ENCODE measurements at regions not wholly inside any gene's neighbourhood (a gene's known extent, or its start where the extent isn't known, plus 50 kb on each side); places are given as distances from the start of the nearest gene placed in this dataset.

- TF ChIP-seq GATA2 (IDR thresholded peaks at IDR 0.05; ENCODE audit: low read depth, low read length), result no peak
Observed at GRCh38 chr2:58377181-58377580, 136.1 kb upstream of the FANCL start.

DNA sequence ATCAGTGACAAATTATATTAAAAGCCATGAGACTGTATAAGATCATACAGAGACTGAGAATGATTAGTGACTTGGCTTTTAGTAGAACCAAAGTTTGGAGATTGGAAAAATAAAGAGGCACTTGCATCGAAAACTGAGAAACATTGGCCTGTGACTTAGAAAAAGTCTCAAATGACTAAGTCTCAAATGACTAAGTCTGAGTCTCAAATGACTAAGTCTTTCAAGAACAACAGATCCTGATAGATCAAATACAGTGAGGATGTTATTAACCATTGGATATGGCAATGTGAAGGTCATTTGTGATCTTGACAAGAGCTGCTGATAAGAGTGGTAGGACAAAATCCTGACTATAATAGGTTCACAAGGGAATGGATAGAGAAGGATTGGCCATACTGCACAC, 135.5 kb upstream of the FANCL start:
- TF ChIP-seq GATA3 (IDR thresholded peaks at IDR 0.05; ENCODE audit: low read depth, low read length), result no peak
- TF ChIP-seq GATA2 (IDR thresholded peaks at IDR 0.05; ENCODE audit: low read depth, low read length), result no peak

GRCh38 chr2:58369594-58369993, 128.5 kb upstream of the FANCL start:
- TF ChIP-seq GATA3 (IDR thresholded peaks at IDR 0.05; ENCODE audit: low read depth, low read length) (no peak), GATA2 (IDR thresholded peaks at IDR 0.05; ENCODE audit: low read depth, low read length) (no peak)

DNA sequence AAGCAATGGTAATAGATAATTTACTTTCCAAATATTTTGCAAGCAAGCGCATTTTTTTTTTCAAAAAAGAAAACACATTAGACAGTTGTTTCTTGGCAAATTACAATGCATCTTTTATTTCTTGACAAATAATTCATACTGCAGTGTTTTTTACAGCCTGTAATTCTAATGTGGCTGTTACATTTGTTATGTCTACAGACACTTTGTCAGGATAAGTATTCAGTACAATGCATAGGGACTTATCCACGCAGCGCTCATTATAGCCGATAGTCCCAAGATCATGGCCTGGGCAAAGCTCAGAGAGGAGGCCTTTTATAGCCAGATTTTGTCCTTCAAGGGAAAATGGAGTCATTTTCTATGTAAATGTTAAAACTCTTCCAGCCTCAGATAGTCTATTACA, 123.0 kb upstream of the FANCL start:
- TF ChIP-seq GATA2 (IDR thresholded peaks at IDR 0.05; ENCODE audit: low read depth, low read length) (no peak), GATA3 (IDR thresholded peaks at IDR 0.05; ENCODE audit: low read depth, low read length) (no peak)

DNA sequence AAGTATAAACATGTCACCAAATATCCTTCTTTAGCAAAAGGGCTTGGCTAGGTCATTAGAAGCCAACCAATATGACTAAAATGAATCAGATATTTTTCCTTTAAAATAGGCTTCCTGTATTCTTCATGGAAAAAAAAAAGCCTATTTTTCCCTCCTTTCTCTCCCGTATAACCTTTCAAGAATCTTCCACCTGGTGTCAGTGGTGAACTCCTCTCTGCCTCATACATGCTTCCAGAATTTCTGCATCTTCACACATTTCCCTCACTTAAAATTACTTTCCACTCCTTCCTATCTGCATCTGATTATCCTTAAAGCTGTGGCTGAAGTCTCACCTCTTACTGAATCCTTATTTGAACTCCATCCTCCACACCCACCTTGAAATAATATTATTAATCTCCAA, 116.9 kb upstream of the FANCL start:
- TF ChIP-seq GATA2 (IDR thresholded peaks at IDR 0.05; ENCODE audit: low read depth, low read length) (no peak), GATA3 (IDR thresholded peaks at IDR 0.05; ENCODE audit: low read depth, low read length) (no peak)

DNA sequence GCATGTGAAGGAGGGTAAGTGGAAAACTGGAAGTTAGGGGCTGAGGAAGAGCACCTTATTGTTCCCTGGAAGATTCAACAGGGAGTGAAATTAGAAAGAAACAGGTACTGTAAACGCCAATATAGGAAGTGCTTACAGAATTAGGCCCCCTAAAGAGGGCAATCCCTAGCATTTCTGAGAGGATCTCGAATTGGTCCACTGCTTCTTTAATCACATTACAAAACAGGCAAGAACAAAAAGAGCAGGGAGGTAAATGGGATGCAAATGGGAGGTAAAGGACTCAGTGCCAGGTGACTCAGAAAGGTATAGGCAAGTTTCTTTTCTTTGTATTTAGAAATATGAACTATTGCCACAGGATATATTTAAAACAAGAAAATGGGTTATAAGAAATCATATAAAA, 116.4 kb upstream of the FANCL start:
- TF ChIP-seq GATA3 (IDR thresholded peaks at IDR 0.05; ENCODE audit: low read depth, low read length), result no peak
- TF ChIP-seq GATA2 (IDR thresholded peaks at IDR 0.05; ENCODE audit: low read depth, low read length), result no peak

GRCh38 chr2:58354230-58354629, 113.1 kb upstream of the FANCL start:
- no peak for TF ChIP-seq GATA2 (IDR thresholded peaks at IDR 0.05; ENCODE audit: low read depth, low read length)
- no peak for TF ChIP-seq GATA3 (IDR thresholded peaks at IDR 0.05; ENCODE audit: low read depth, low read length)

DNA sequence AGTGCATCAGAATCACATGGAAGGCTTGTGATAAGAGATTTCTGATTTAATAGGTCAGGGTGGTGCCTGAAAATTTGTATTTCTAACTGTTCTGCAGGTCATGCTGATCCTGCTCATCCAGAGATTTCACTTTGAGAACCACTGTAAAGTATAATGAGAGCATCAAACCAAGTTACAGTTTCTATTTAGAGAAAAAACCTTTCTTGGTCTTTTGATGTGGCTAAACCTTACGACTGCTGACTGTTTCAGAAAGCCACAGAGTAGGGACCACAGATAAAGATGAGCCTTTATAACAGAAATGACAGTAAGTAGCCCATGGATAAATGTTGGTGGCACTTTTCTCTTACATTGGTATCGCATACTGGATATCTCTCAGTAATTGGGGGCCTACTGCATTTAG, 109.4 kb upstream of the FANCL start:
- no peak for TF ChIP-seq GATA3 (IDR thresholded peaks at IDR 0.05; ENCODE audit: low read depth, low read length)
- no peak for TF ChIP-seq GATA2 (IDR thresholded peaks at IDR 0.05; ENCODE audit: low read depth, low read length)

DNA sequence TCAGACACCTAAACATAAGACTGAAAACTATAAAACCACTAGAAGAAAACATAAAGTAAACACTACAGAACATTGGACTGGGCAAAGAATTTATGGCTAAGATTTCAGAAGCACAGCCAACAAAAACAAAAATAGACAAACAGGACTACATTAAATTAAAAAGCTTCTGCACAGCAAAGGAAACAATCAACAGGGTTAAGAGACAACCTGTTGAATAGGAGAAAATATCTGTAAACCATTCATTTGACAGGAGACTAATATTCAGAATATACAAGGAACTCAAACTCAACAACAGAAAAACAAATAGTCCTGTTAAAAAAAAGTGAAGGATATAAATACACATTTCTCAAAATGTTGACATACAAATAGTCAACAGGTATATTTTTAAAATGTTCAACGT, 106.7 kb upstream of the FANCL start:
- TF ChIP-seq GATA3 (IDR thresholded peaks at IDR 0.05; ENCODE audit: low read depth, low read length) (no peak), GATA2 (IDR thresholded peaks at IDR 0.05; ENCODE audit: low read depth, low read length) (no peak)

GRCh38 chr2:58341047-58341446, 99.9 kb upstream of the FANCL start:
- TF ChIP-seq GATA3 (IDR thresholded peaks at IDR 0.05; ENCODE audit: low read depth, low read length) (no peak), GATA2 (IDR thresholded peaks at IDR 0.05; ENCODE audit: low read depth, low read length) (no peak)

DNA sequence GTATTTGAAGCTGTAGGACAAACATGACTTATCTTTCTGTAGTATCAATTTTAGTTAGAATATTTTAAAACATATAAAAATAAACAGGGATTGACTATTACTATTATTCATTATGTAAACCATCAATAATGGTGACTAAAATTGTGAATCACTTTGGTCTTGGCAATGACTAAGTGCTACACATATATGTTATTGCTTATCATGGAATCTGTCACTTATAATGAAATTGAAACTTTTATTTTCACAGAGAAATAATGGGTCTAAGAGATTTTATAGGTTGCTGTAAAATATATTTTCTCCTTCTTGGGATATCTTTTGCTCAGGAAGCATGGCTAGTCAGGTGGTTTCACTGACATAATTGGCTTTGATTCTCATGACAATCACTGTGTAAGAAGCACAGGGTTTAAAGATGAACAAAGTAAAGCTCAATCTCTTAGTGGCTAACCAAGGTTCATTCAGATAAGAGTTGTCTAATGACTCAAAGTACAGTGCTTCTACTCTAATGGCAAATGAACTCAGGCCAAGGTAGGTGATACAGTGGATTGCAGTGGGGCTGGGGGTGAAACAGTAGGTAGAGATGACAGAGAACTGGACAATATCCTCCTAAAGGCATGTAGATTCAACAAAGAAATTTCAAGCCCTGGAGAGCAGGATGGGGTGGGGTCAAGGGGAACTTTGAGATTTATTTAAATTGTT, 98.6 kb upstream of the FANCL start:
- no peak for TF ChIP-seq GATA3 (IDR thresholded peaks at IDR 0.05; ENCODE audit: low read depth, low read length)
- no peak for TF ChIP-seq GATA2 (IDR thresholded peaks at IDR 0.05; ENCODE audit: low read depth, low read length)

DNA sequence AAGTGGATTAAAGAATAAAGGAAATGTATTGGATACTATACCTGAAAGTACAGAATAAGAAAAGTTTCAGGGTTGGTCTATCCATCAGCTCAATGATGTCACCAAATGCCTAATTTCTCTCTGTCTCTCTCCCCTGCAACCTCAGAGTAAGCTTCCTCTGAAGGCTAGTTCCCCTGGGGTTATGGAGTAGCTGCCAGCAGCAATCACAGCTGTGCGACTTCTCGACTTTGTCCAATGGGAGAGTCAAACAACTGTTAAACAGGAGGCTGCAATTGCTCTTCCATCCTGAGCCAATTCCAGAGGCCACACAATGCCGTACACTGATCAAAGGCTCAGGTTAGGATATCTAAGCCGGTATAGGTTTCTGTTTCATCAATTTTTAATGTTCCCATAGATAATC, 95.3 kb upstream of the FANCL start:
- no peak for TF ChIP-seq GATA3 (IDR thresholded peaks at IDR 0.05; ENCODE audit: low read depth, low read length)

- TF ChIP-seq GATA3 (IDR thresholded peaks at IDR 0.05; ENCODE audit: low read depth, low read length) (no peak), GATA2 (IDR thresholded peaks at IDR 0.05; ENCODE audit: low read depth, low read length) (no peak)
Observed at GRCh38 chr2:58334414-58334813, 93.3 kb upstream of the FANCL start.

DNA sequence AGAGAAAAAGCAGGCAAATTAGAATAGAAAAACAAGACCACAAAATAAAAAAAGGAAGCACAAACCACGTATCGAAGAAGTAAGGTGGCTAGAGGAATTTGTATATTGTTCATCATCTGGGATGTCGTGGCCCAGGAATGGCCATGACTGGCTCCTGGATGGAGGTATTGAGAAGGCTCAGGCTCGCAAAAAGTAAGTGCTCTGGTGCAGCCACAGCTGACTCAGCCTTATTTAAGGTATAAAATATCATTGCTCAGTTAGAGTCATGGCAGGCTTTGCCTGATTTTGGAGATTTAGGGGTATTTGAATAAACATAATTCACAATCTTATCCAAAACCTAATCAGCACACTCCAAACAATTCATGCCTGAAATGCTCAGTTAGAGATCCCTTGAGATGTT, 78.4 kb upstream of the FANCL start:
- TF ChIP-seq GATA3 (IDR thresholded peaks at IDR 0.05; ENCODE audit: low read depth, low read length) (no peak), GATA2 (IDR thresholded peaks at IDR 0.05; ENCODE audit: low read depth, low read length) (no peak)

DNA sequence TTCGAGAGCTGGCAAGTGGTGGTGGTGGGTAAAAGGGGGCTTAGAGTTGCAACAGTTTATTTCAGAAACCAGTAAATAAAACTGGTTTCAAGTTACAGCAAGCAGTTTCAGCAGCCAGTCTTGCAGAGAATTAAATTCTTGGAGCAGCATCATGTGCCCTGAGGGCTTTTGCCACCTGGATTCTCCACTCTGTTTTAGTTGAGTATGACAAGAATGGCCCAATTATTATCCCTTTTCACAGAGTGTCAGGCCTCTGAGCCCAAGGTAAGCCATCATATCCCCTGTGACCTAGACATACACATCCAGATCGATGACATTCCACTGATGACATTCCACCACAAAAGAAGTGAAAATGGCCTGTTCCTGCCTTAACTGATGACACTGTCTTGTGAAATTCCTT, 72.8 kb upstream of the FANCL start:
- TF ChIP-seq GATA2 (IDR thresholded peaks at IDR 0.05; ENCODE audit: low read depth, low read length), result no peak
- TF ChIP-seq GATA3 (IDR thresholded peaks at IDR 0.05; ENCODE audit: low read depth, low read length), result no peak

DNA sequence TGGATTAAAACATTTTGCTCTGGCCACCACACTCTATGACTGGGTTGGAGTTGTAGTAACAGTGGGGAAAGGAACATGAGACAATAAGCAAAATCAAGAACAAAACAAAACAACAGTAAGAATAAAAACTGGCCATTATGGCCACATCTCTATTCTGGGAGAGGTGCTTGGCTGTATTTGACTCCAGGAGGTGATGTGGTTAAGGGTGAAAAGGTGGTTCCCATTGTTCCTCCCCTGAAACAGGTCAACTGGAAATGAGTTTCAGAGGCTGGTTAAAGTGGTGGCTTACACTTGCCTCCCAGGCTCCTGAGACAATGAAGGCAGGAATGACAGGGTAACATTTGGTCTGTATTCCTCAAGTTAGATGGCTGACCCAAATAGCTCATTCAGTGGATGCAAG, 67.3 kb upstream of the FANCL start:
- no peak for TF ChIP-seq GATA2 (IDR thresholded peaks at IDR 0.05; ENCODE audit: low read depth, low read length)
- no peak for TF ChIP-seq GATA3 (IDR thresholded peaks at IDR 0.05; ENCODE audit: low read depth, low read length)
